ENCODE measurements at regions not wholly inside any gene's neighbourhood (a gene's known extent, or its start where the extent isn't known, plus 50 kb on each side); places are given as distances from the start of the nearest gene placed in this dataset.
"Not testable (repeated sequence)": the region's sequence is repeated elsewhere in the genome, so short reads cannot be mapped to it uniquely, and the experiment has no call there.

- in situ Hi-C loops (cut with MboI; ENCODE audit: low sequenced_read_pairs): loop anchor here (10.0 kb wide), 1 partner anchor 148 kb away; no protein-coding TSS in a partner anchor
Observed at GRCh38 chr6:71197267-71197666, 91.3 kb upstream of the OGFRL1 start.

GRCh38 chr6:71197780-71198179 lies 90.8 kb upstream of the OGFRL1 start:
- in situ Hi-C loops (cut with MboI; ENCODE audit: low sequenced_read_pairs): loop anchor here (10.0 kb wide), 1 partner anchor 147 kb away; no protein-coding TSS in a partner anchor

- in situ Hi-C loops (cut with MboI; ENCODE audit: low sequenced_read_pairs): loop anchor here (10.0 kb wide), 1 partner anchor 146 kb away; no protein-coding TSS in a partner anchor
Observed at GRCh38 chr6:71198908-71199307, 89.7 kb upstream of the OGFRL1 start.

GRCh38 chr6:71199736-71200135 lies 88.9 kb upstream of the OGFRL1 start:
- in situ Hi-C loops (cut with MboI; ENCODE audit: low sequenced_read_pairs): loop anchor here (10.0 kb wide), 1 partner anchor 145 kb away; no protein-coding TSS in a partner anchor

- in situ Hi-C loops (cut with MboI; ENCODE audit: low sequenced_read_pairs): no loop called here
Observed at GRCh38 chr6:71203206-71203605, 85.4 kb upstream of the OGFRL1 start.

- in situ Hi-C loops (cut with MboI; ENCODE audit: low sequenced_read_pairs): no loop called here
Observed at GRCh38 chr6:71204741-71205140, 83.9 kb upstream of the OGFRL1 start.

- in situ Hi-C loops (cut with MboI; ENCODE audit: low sequenced_read_pairs): no loop called here
Observed at GRCh38 chr6:71205336-71205956, 83.2 kb upstream of the OGFRL1 start.

- in situ Hi-C loops (cut with MboI; ENCODE audit: low sequenced_read_pairs): no loop called here
Observed at GRCh38 chr6:71206089-71206488, 82.5 kb upstream of the OGFRL1 start.

GRCh38 chr6:71209206-71209605 lies 79.4 kb upstream of the OGFRL1 start:
- in situ Hi-C loops (cut with MboI; ENCODE audit: low sequenced_read_pairs): no loop called here

GRCh38 chr6:71209626-71210025 lies 79.0 kb upstream of the OGFRL1 start:
- in situ Hi-C loops (cut with MboI; ENCODE audit: low sequenced_read_pairs): no loop called here

- in situ Hi-C loops (cut with MboI; ENCODE audit: low sequenced_read_pairs): no loop called here
Observed at GRCh38 chr6:71211799-71212198, 76.8 kb upstream of the OGFRL1 start.

- in situ Hi-C loops (cut with MboI; ENCODE audit: low sequenced_read_pairs): no loop called here
Observed at GRCh38 chr6:71220466-71220865, 68.1 kb upstream of the OGFRL1 start.

GRCh38 chr6:71222671-71223070 lies 65.9 kb upstream of the OGFRL1 start:
- in situ Hi-C loops (cut with MboI; ENCODE audit: low sequenced_read_pairs): no loop called here

GRCh38 chr6:71224011-71224410 lies 64.6 kb upstream of the OGFRL1 start:
- in situ Hi-C loops (cut with MboI; ENCODE audit: low sequenced_read_pairs): no loop called here

- in situ Hi-C loops (cut with MboI; ENCODE audit: low sequenced_read_pairs): no loop called here
Observed at GRCh38 chr6:71226151-71226550, 62.5 kb upstream of the OGFRL1 start.

GRCh38 chr6:71228461-71229041 lies 60.1 kb upstream of the OGFRL1 start:
- in situ Hi-C loops (cut with MboI; ENCODE audit: low sequenced_read_pairs): no loop called here

GRCh38 chr6:71229477-71229876 lies 59.1 kb upstream of the OGFRL1 start:
- in situ Hi-C loops (cut with MboI; ENCODE audit: low sequenced_read_pairs): no loop called here

GRCh38 chr6:71232890-71233289 lies 55.7 kb upstream of the OGFRL1 start:
- in situ Hi-C loops (cut with MboI; ENCODE audit: low sequenced_read_pairs): not testable (repeated sequence)

- in situ Hi-C loops (cut with MboI; ENCODE audit: low sequenced_read_pairs): no loop called here
Observed at GRCh38 chr6:71236926-71237434, 51.6 kb upstream of the OGFRL1 start.

- in situ Hi-C loops (cut with MboI; ENCODE audit: low sequenced_read_pairs): no loop called here
Observed at GRCh38 chr6:71238351-71238750, 50.3 kb upstream of the OGFRL1 start.
